ENCODE measurements at regions not wholly inside any gene's neighbourhood (a gene's known extent, or its start where the extent isn't known, plus 50 kb on each side); places are given as distances from the start of the nearest gene placed in this dataset.

- TF ChIP-seq CTCF (IDR thresholded peaks at IDR 0.05; ENCODE audit: insufficient read depth, low read length, missing control alignments) = no peak
- H3K4me3 ChIP-seq (ENCODE audit: low read depth, low read length) = no peak overlapping the region
- ChIA-PET CTCF (no interaction called here), POLR2A (no interaction called here)
- DNase-seq (ENCODE audit: low read depth, low spot score) = no peak
These were observed 131.1 kb upstream of the OPCML start for GRCh38 chr11:133663135-133663985.

- TF ChIP-seq CTCF (IDR thresholded peaks at IDR 0.05; ENCODE audit: insufficient read depth, low read length, missing control alignments) = no peak
- no peak overlapping the region for H3K4me3 ChIP-seq (ENCODE audit: low read depth, low read length)
- DNase-seq (ENCODE audit: low read depth, low spot score) = no peak
- CTCF ChIA-PET = no interaction called here
- POLR2A ChIA-PET = no interaction called here
These were observed 129.5 kb upstream of the OPCML start for GRCh38 chr11:133661846-133662245.

DNA sequence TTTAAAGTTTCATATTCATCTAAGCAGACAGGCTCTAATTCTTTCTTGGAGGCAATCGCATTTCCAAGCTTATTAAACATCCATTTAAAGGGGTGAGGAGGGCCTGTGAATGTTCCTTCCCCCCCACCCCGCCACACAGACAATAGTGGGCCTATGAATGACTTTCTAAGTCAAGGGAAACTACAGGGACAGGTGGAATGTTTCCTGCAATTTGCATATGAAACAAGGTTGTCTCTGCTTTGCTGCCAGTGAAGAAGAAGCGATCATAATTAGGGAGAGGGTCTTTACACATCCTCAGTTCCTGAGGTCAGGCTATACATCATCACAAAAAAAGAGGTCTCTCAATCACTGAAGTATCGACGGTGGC is 127.9 kb upstream of the OPCML start:
- ChIA-PET CTCF (no interaction called here), POLR2A (no interaction called here)
- TF ChIP-seq CTCF (IDR thresholded peaks at IDR 0.05; ENCODE audit: insufficient read depth, low read length, missing control alignments) = no peak
- H3K4me3 ChIP-seq (ENCODE audit: low read depth, low read length) = no peak overlapping the region
- no peak for DNase-seq (ENCODE audit: low read depth, low spot score)

- POLR2A ChIA-PET = no interaction called here
These were observed 127.4 kb upstream of the OPCML start for GRCh38 chr11:133659538-133660201.

DNA sequence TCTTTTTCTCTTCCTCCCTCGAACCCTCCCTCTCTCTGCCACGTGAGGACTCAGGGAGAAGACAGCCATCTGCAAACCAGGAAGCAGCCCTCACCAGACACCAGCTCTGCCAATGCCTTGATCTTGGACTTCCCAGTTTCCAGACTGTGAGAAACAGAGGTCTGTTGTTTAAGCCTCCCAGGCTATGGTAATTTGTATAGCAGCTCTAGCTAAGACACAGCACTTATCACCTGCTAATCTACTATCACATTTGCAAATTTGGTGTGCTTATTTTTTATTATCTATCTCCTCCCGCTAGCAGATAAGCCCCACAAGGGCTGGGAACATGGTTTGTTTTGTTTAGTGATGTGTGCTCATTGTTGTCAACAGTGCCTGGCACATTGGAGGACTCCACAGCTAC is 124.8 kb upstream of the OPCML start:
- no peak for TF ChIP-seq CTCF (IDR thresholded peaks at IDR 0.05; ENCODE audit: insufficient read depth, low read length, missing control alignments)
- no peak for DNase-seq (ENCODE audit: low read depth, low spot score)
- ChIA-PET POLR2A (no interaction called here), CTCF (no interaction called here)
- no peak overlapping the region for H3K4me3 ChIP-seq (ENCODE audit: low read depth, low read length)

More at GRCh38 chr11:133659538-133660201, 127.4 kb upstream of the OPCML start:
- no peak for TF ChIP-seq CTCF (IDR thresholded peaks at IDR 0.05; ENCODE audit: insufficient read depth, low read length, missing control alignments)
- no peak overlapping the region for H3K4me3 ChIP-seq (ENCODE audit: low read depth, low read length)
- CTCF ChIA-PET = no interaction called here
- DNase-seq (ENCODE audit: low read depth, low spot score) = no peak

- CTCF ChIA-PET = no interaction called here
- TF ChIP-seq CTCF (IDR thresholded peaks at IDR 0.05; ENCODE audit: insufficient read depth, low read length, missing control alignments) = no peak
- H3K4me3 ChIP-seq (ENCODE audit: low read depth, low read length) = no peak overlapping the region
- POLR2A ChIA-PET = no interaction called here
- DNase-seq (ENCODE audit: low read depth, low spot score) = no peak
These were observed 123.9 kb upstream of the OPCML start for GRCh38 chr11:133656082-133656635.

Measured in AG04449 (cell line).